GM23338 (cell line): ENCODE measurements at regions not wholly inside any gene's neighbourhood (a gene's known extent, or its start where the extent isn't known, plus 50 kb on each side); places are given as distances from the start of the nearest gene placed in this dataset.

Source experiments
- ATAC-seq: fragments of 200-7000 bp; cut with Tn5 transposase; 3 replicates; pipeline ENCODE4 v1.9.1; 2020
- DNase-seq: peaks from one replicate; pipeline ENCODE4 v3.0.0-alpha.2; 2015; ENCODE audit warnings: low spot score
- H2AFZ ChIP-seq: fragments of 200-600 bp; sonication (generic); 2 replicates; pipeline ENCODE4 v1.8.0; 2016; ENCODE audit warnings: antibody characterized with exemption, mild to moderate bottlenecking, moderate library complexity
- H3F3A ChIP-seq: fragments of 200-600 bp; sonication (generic); replicated peaks from 2 replicates; pipeline ENCODE4 v1.8.0; 2017; ENCODE audit warnings: antibody characterized with exemption, mixed run types, low read depth
- H3K27ac ChIP-seq: fragments of 200-600 bp; sonication (generic); 2 replicates; pipeline ENCODE4 v1.6.1; 2016; ENCODE audit warnings: low read depth
- H3K27me3 ChIP-seq: fragments of 200-600 bp; sonication (generic); 2 replicates; pipeline ENCODE4 v1.8.0; 2016; ENCODE audit warnings: mild to moderate bottlenecking, mixed run types, moderate library complexity; ENCODE audit not compliant: insufficient read depth
- H3K36me3 ChIP-seq: fragments of 200-600 bp; sonication (generic); 2 replicates; pipeline ENCODE4 v1.8.0; 2016; ENCODE audit warnings: mild to moderate bottlenecking; ENCODE audit not compliant: insufficient read depth
- H3K4me1 ChIP-seq: fragments of 200-600 bp; sonication (generic); 2 replicates; pipeline ENCODE4 v1.8.0; 2016; ENCODE audit warnings: mild to moderate bottlenecking, moderate library complexity; ENCODE audit not compliant: insufficient read depth
- H3K4me2 ChIP-seq: fragments of 200-600 bp; sonication (generic); 2 replicates; pipeline ENCODE4 v1.7.1; 2017; ENCODE audit warnings: mixed run types
- H3K4me3 ChIP-seq: fragments of 200-600 bp; sonication (generic); 2 replicates; pipeline ENCODE4 v1.6.1; 2016; ENCODE audit warnings: mixed run types
- H3K79me2 ChIP-seq: fragments of 200-600 bp; sonication (generic); replicated peaks from 2 replicates; pipeline ENCODE4 v1.8.0; 2017; ENCODE audit warnings: mild to moderate bottlenecking; ENCODE audit not compliant: insufficient read depth
- H3K9me2 ChIP-seq: fragments of 200-600 bp; sonication (generic); 2 replicates; pipeline ENCODE4 v1.8.0; 2017; ENCODE audit not compliant: insufficient read depth
- H4K20me1 ChIP-seq: fragments of 200-600 bp; sonication (generic); replicated peaks from 2 replicates; pipeline ENCODE4 v1.8.0; 2017; ENCODE audit warnings: mild to moderate bottlenecking; ENCODE audit not compliant: insufficient read depth
- H3K27ac Mint-ChIP-seq: 2 replicates; pipeline ENCODE4 v1.8.0; 2020; ENCODE audit warnings: inconsistent platforms, mild to moderate bottlenecking, moderate library complexity, mixed read lengths
- H3K27me3 Mint-ChIP-seq: 3 replicates; pipeline ENCODE4 v1.8.0; 2022; ENCODE audit warnings: low read depth, mild to moderate bottlenecking, moderate library complexity, mixed read lengths, inconsistent platforms; ENCODE audit not compliant: insufficient read depth, poor library complexity
- H3K36me3 Mint-ChIP-seq: 3 replicates; pipeline ENCODE4 v1.8.0; 2021; ENCODE audit warnings: low read depth, mild to moderate bottlenecking, inconsistent platforms, moderate library complexity, mixed read lengths
- H3K4me1 Mint-ChIP-seq: 3 replicates; pipeline ENCODE4 v1.8.0; 2020; ENCODE audit warnings: mild to moderate bottlenecking, inconsistent platforms, mixed read lengths
- H3K4me3 Mint-ChIP-seq: 3 replicates; pipeline ENCODE4 v1.8.0; 2021; ENCODE audit warnings: moderate library complexity, mild to moderate bottlenecking, inconsistent platforms, mixed read lengths
- H3K9me3 Mint-ChIP-seq: 3 replicates; pipeline ENCODE4 v1.8.0; 2020; ENCODE audit warnings: moderate library complexity, mild to moderate bottlenecking, inconsistent platforms, mixed read lengths
- CREB1 ChIP-seq: fragments of 250-450 bp; sonication (Bioruptor Pico); IDR thresholded peaks from 2 replicates; pipeline ENCODE4 v1.5.0; 2020; ENCODE audit warnings: low read depth, mild to moderate bottlenecking, moderate library complexity
- CTCF ChIP-seq, 2 experiments: fragments of 200-600 bp in 1 of 2; sonication (generic) in 1 of 2; conservative IDR thresholded peaks; 2 replicates each; pipeline versions ENCODE4 v1.5.1 to v1.6.1; 2016 to 2017; ENCODE audit warnings: antibody characterized with exemption in 2 of 2, low read depth in 2 of 2, mild to moderate bottlenecking in 2 of 2, moderate library complexity in 1 of 2
- ETS1 ChIP-seq: IDR thresholded peaks from 2 replicates; pipeline ENCODE4 v1.6.1; 2016; ENCODE audit warnings: antibody characterized with exemption
- EZH2 ChIP-seq: fragments of 200-600 bp; sonication (generic); IDR thresholded peaks from one replicate; pipeline ENCODE4 v1.8.0; 2017; ENCODE audit warnings: antibody characterized with exemption, mild to moderate bottlenecking, low read depth; ENCODE audit not compliant: unreplicated experiment
- EZH2phosphoT487 ChIP-seq: fragments of 200-600 bp; sonication (generic); IDR thresholded peaks from one replicate; pipeline ENCODE4 v1.8.1; 2018; ENCODE audit warnings: antibody characterized with exemption; ENCODE audit not compliant: unreplicated experiment
- JUNB ChIP-seq: IDR thresholded peaks from one replicate; pipeline ENCODE4 v1.6.1; 2016; ENCODE audit warnings: antibody characterized with exemption; ENCODE audit not compliant: unreplicated experiment
- NANOG ChIP-seq: IDR thresholded peaks from 2 replicates; pipeline ENCODE4 v1.6.1; 2016; ENCODE audit warnings: antibody characterized with exemption, borderline replicate concordance
- POLR2AphosphoS5 ChIP-seq: IDR thresholded peaks from 2 replicates; pipeline ENCODE4 v1.6.1; 2016; ENCODE audit warnings: antibody characterized with exemption, low read depth
- REST ChIP-seq: IDR thresholded peaks from one replicate; pipeline ENCODE4 v1.6.1; 2018; ENCODE audit warnings: antibody characterized with exemption; ENCODE audit not compliant: unreplicated experiment
- STAT1 ChIP-seq: IDR thresholded peaks from one replicate; pipeline ENCODE4 v1.6.1; 2016; ENCODE audit warnings: antibody characterized with exemption; ENCODE audit not compliant: unreplicated experiment
- ZNF114 ChIP-seq: fragments of 250-450 bp; sonication (Bioruptor Pico); IDR thresholded peaks from 2 replicates; pipeline ENCODE4 v1.5.0; 2020; ENCODE audit warnings: mild to moderate bottlenecking, moderate library complexity
- ZNF331 ChIP-seq: fragments of 250-450 bp; sonication (Bioruptor Pico); IDR thresholded peaks from 2 replicates; pipeline ENCODE4 v1.5.0; 2020; ENCODE audit warnings: low read depth, mild to moderate bottlenecking, moderate library complexity
- TF ChIP-seq, protein P1 (sequence below): fragments of 250-450 bp; sonication (Bioruptor Pico); IDR thresholded peaks from 2 replicates; pipeline ENCODE4 v1.5.0; 2020; ENCODE audit warnings: mild to moderate bottlenecking, moderate library complexity

DNA sequence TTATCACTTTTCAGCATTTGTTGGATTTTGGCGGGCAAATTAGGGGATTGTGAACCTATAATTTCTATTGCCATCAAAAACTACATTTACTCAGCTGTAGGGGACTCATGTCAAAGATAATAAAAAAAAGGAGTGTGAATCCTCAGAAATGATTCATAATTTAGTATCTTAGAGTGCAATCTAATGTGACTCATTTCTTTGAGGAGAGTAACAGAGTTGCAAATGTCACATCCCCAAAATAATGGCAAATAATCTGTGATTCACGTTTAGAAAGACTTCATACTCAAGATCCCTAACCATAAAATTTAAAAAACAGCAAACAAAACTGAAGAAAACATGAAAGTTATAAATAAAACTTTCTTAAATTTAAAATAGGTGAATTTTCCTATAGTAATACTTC lies 373.0 kb downstream of the CDH2 start:
- Mint-ChIP-seq H3K36me3 (no peaks in the 10 kb centered on the region), H3K4me3 (no peak overlapping the region), H3K4me1 (no peaks in the 10 kb centered on the region), H3K27me3 (no peaks in the 10 kb centered on the region), H3K27ac (no peak overlapping the region), H3K9me3 (no peaks in the 10 kb centered on the region)
- no peak overlapping the region for H2AFZ ChIP-seq
- no peak for DNase-seq
- no peaks in the 10 kb centered on the region for H4K20me1 ChIP-seq
- no peaks in the 10 kb centered on the region for H3K27me3 ChIP-seq
- H3K4me3 ChIP-seq: no peak overlapping the region
- no peaks in the 10 kb centered on the region for H3K79me2 ChIP-seq
- no peaks in the 10 kb centered on the region for H3F3A ChIP-seq
- no peaks in the 10 kb centered on the region for H3K4me1 ChIP-seq
- H3K4me2 ChIP-seq: no peak overlapping the region
- no peaks in the 10 kb centered on the region for H3K36me3 ChIP-seq
- H3K27ac ChIP-seq: no peak overlapping the region
- ATAC-seq: no peak
- H3K9me2 ChIP-seq: no peaks in the 10 kb centered on the region; the same call in 1 of the 2 replicates
- TF ChIP-seq EZH2phosphoT487 (no peak), NANOG (no peak), POLR2AphosphoS5 (no peak), JUNB (no peak), EZH2 (no peak), ZNF114 (CRISPR knock-in tag) (no peak), REST (no peak), CREB1 (CRISPR knock-in tag) (no peak), ZNF331 (no peak), ETS1 (no peak), STAT1 (no peak), CTCF (conservative IDR thresholded peaks at IDR 0.05; ENCODE audit: low read depth in 2 of 2) (no peak)
- TF ChIP-seq, protein P1, sequence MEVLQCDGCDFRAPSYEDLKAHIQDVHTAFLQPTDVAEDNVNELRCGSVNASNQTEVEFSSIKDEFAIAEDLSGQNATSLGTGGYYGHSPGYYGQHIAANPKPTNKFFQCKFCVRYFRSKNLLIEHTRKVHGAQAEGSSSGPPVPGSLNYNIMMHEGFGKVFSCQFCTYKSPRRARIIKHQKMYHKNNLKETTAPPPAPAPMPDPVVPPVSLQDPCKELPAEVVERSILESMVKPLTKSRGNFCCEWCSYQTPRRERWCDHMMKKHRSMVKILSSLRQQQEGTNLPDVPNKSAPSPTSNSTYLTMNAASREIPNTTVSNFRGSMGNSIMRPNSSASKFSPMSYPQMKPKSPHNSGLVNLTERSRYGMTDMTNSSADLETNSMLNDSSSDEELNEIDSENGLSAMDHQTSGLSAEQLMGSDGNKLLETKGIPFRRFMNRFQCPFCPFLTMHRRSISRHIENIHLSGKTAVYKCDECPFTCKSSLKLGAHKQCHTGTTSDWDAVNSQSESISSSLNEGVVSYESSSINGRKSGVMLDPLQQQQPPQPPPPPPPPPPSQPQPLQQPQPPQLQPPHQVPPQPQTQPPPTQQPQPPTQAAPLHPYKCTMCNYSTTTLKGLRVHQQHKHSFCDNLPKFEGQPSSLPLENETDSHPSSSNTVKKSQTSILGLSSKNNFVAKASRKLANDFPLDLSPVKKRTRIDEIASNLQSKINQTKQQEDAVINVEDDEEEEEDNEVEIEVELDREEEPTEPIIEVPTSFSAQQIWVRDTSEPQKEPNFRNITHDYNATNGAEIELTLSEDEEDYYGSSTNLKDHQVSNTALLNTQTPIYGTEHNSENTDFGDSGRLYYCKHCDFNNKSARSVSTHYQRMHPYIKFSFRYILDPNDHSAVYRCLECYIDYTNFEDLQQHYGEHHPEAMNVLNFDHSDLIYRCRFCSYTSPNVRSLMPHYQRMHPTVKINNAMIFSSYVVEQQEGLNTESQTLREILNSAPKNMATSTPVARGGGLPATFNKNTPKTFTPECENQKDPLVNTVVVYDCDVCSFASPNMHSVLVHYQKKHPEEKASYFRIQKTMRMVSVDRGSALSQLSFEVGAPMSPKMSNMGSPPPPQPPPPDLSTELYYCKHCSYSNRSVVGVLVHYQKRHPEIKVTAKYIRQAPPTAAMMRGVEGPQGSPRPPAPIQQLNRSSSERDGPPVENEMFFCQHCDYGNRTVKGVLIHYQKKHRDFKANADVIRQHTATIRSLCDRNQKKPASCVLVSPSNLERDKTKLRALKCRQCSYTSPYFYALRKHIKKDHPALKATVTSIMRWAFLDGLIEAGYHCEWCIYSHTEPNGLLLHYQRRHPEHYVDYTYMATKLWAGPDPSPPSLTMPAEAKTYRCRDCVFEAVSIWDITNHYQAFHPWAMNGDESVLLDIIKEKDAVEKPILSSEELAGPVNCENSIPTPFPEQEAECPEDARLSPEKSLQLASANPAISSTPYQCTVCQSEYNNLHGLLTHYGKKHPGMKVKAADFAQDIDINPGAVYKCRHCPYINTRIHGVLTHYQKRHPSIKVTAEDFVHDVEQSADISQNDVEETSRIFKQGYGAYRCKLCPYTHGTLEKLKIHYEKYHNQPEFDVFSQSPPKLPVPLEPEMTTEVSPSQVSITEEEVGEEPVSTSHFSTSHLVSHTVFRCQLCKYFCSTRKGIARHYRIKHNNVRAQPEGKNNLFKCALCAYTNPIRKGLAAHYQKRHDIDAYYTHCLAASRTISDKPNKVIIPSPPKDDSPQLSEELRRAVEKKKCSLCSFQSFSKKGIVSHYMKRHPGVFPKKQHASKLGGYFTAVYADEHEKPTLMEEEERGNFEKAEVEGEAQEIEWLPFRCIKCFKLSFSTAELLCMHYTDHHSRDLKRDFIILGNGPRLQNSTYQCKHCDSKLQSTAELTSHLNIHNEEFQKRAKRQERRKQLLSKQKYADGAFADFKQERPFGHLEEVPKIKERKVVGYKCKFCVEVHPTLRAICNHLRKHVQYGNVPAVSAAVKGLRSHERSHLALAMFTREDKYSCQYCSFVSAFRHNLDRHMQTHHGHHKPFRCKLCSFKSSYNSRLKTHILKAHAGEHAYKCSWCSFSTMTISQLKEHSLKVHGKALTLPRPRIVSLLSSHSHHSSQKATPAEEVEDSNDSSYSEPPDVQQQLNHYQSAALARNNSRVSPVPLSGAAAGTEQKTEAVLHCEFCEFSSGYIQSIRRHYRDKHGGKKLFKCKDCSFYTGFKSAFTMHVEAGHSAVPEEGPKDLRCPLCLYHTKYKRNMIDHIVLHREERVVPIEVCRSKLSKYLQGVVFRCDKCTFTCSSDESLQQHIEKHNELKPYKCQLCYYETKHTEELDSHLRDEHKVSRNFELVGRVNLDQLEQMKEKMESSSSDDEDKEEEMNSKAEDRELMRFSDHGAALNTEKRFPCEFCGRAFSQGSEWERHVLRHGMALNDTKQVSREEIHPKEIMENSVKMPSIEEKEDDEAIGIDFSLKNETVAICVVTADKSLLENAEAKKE (CRISPR knock-in tag): no peak
